Stomach (tissue), 4 donors: ENCODE measurements at regions not wholly inside any gene's neighbourhood (a gene's known extent, or its start where the extent isn't known, plus 50 kb on each side); places are given as distances from the start of the nearest gene placed in this dataset.

Source experiments
- CTCF ChIP-seq, 7 experiments: fragments of 450-650 bp in 4 of 7; fragments of 200-600 bp in 3 of 7; sonication (generic) in 3 of 7; IDR thresholded peaks; one replicate each; pipeline ENCODE4 v1.5.1; 2016 to 2019; ENCODE audit warnings: antibody characterized with exemption in 7 of 7, control low read depth in 2 of 7, mild to moderate bottlenecking in 1 of 7
- EP300 ChIP-seq: sonication (generic); formaldehyde crosslinking; IDR thresholded peaks from one replicate; pipeline ENCODE4 v1.6.1; 2017; ENCODE audit warnings: antibody characterized with exemption
- POLR2A ChIP-seq, 4 donors: fragments of 450-650 bp; IDR thresholded peaks; one replicate each; pipeline ENCODE4 v1.6.1; 2016; ENCODE audit warnings: antibody characterized with exemption in 4 of 4, control low read depth in 2 of 4, mild to moderate bottlenecking in 1 of 4, moderate library complexity in 1 of 4
- POLR2AphosphoS5 ChIP-seq, 3 donors: sonication (generic); formaldehyde crosslinking; IDR thresholded peaks; one replicate each; pipeline ENCODE4 v1.6.1; 2016; ENCODE audit warnings: antibody characterized with exemption in 3 of 3

DNA sequence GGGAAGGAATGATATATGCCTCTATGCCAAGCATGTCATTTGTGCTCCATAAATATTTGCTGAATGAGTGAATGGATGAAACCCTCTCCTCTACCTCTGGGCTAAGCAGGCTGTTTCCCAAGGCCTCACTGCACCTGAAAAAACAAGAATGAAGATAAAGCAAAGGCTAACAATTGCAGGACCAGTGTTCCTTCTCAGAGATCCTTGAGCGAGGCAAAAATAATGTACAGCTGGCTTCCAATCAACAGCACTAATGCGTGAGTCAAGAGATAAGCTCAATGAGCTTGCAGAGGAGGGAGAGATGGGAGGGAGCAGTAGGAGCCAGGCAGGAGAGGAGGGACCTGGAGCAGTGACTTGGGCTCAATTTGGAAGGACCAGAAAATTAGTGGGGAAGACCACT is 144.5 kb upstream of the NFE2L3 start:
- TF ChIP-seq POLR2A (IDR thresholded peaks at IDR 0.05) (no peak), CTCF (IDR thresholded peaks at IDR 0.05) (no peak), POLR2AphosphoS5 (IDR thresholded peaks at IDR 0.05) (peak in 2 of 3 donors; percentile 63 to 78), EP300 (no peak)
